ENCODE measurements at regions not wholly inside any gene's neighbourhood (a gene's known extent, or its start where the extent isn't known, plus 50 kb on each side); places are given as distances from the start of the nearest gene placed in this dataset.
"Not testable (repeated sequence)": the region's sequence is repeated elsewhere in the genome, so short reads cannot be mapped to it uniquely, and the experiment has no call there.

DNA sequence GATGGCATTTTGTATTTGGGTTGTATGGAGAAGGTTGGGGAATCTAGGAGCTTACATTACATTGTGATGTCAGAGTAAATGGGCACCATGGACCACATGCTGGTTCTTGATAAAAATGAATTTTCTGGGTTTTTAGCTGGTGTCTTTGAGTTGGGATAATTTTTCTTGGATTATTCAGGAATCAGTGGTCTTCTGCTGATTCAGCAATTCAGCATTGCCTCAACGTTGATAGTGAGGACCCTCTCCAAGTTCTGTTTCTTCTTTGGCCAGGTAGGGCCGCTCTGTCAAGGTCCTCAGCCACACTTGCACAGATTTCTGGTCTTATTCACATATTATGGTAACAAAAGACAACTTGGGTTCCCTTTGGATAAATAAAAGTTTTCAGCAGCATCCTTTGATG is 312.0 kb upstream of the TPK1 start:
- no peak for FAIRE-seq

GRCh38 chr7:145143685-145144084 is 307.8 kb upstream of the TPK1 start:
- DNase-seq (ENCODE audit: low spot score) (no peak), FAIRE-seq (no peak)

More for the DNA sequence above, 312.0 kb upstream of the TPK1 start:
- DNase-seq (ENCODE audit: low spot score): no peak

DNA sequence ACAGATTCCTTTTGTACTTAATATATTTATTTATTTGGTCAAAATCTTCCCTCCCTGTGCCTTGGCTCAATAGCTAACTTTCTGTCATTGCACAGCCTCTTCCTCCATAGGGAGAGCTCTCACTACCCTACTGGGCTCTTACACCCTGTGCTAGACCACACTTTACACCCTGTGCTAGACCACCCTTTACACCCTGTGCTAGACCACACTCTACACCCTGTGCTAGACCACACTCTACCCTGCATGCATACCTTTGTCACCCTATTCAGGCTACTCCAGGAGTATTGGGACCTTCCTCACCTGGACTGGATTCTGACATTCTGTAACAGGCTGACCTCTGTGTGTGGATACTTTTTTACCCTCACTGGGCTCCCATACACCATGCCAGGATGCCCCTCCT is 298.5 kb upstream of the TPK1 start:
- FAIRE-seq: no peak
- DNase-seq (ENCODE audit: low spot score): no peak

DNA sequence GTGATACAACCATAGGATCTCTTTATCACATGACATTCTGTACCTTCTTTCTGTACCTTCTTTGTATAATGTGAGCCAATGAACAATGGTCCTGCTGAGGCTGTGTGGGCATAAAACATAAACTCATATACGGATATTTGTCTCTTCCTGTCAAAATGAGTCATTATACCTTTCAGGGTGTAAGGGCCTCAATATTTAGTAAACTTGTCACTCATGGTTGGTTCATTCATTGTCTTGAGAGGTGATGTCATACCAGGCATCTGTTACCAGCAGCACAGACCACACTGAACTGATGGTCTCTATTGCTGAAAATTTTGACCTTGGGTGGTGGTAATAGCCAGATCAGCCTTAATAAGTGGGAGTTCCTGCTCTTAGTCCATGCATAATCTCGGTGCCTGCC is 287.6 kb upstream of the TPK1 start:
- FAIRE-seq: no peak

GRCh38 chr7:145106001-145106400 is 270.1 kb upstream of the TPK1 start:
- FAIRE-seq (no peak), DNase-seq (ENCODE audit: low spot score) (no peak)

More for the DNA sequence above, 287.6 kb upstream of the TPK1 start:
- no peak for DNase-seq (ENCODE audit: low spot score)

- DNase-seq (ENCODE audit: low spot score): no peak
- FAIRE-seq: no peak
Observed at GRCh38 chr7:145105561-145105960, 269.7 kb upstream of the TPK1 start.

- DNase-seq (ENCODE audit: low spot score) (no peak), FAIRE-seq (no peak)
Observed at GRCh38 chr7:145104400-145104799, 268.5 kb upstream of the TPK1 start.

GRCh38 chr7:145102199-145102598 is 266.3 kb upstream of the TPK1 start:
- not testable (repeated sequence) for FAIRE-seq; DNase-seq (ENCODE audit: low spot score)

DNA sequence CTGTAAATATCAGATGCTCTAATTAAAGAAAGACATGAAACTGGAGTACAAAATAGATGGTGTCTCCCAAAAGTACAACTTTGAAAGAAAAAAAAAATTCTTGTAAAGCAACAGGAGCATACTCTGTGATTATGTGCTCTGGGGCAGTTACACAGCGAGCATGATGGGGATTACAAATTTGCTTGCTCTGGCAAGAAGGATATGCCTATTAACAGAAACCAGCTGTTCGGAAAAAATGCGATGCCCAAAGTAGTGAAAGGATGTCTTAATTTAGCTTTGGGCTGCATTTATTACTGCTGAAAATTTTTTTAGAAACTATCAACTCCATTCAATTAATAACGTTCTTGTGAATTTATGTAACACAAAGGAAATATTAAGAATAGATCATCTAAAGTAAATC is 256.9 kb upstream of the TPK1 start:
- DNase-seq (ENCODE audit: low spot score) (no peak), FAIRE-seq (no peak)

DNA sequence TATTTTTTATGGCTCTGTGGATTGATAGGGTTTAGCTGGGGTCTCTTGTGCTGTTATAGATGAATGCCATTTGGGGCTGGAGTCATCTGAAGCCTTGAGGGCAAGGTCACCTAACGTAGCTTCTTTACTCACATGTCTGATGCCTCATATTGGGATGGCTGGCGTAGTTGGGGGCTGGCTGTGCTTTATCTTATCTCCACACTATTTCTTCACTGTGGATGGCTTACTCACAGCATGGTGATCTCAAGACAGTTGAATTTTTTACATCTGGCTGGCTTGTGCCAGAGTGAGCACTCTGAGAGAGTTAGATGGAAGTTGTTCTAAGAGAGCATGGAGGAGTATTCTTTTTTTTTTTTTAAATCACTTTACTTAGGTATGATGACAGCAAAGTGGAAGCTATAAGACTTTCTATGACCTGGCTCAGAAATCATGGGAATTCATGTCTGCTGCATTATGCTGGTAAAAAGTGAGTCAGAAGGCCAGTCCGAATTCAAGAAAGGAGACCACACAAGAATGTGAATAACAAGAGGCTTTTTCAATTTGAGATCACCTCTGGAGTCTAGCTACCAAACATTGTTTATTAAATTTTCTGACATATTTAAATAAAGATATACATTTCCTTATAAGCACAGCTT is 252.4 kb upstream of the TPK1 start:
- FAIRE-seq: no peak
- no peak for DNase-seq (ENCODE audit: low spot score)

DNA sequence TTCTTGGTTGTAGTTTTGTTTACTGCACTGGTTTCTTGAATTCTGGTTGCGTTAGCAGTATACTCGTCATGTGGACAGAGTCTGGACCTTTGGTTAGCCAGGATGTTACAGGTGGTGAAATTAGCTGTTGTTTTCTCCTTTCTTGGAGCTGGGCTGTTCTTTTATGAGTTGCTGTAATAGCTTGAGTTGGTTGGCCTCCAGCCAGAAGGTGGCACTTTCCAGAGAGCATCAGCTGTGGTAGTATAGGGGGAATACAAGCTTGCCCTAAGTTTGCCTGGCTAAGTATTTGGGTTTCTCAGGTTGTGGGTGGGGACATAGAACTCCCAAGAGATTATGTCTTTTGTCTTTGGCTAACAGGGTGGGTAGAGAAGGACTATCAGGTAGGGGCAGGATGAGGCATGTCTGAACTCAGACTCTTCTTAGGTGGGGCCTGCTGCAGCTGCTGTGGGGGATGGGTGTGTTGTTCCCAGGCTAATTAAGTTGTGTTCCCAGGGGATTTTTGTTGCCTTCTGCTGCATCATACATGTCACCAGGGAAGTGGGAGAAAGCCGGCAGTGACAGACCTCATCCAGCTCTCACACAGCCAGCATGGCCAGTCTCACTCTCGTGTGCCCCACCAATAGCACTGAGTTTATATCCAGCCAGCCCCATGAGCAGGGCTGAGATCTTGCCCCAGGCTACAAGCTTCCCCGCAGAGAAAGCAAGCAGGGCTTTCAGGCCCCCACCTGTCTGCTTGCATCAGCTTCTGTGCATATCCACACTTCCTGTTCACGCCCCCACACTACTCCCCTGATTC is 246.7 kb upstream of the TPK1 start:
- DNase-seq (ENCODE audit: low spot score): no peak
- no peak for FAIRE-seq

- FAIRE-seq (no peak), DNase-seq (ENCODE audit: low spot score) (no peak)
Observed at GRCh38 chr7:145065473-145065872, 229.6 kb upstream of the TPK1 start.

- FAIRE-seq (no peak), DNase-seq (ENCODE audit: low spot score) (no peak)
Observed at GRCh38 chr7:145064114-145064513, 228.3 kb upstream of the TPK1 start.

DNA sequence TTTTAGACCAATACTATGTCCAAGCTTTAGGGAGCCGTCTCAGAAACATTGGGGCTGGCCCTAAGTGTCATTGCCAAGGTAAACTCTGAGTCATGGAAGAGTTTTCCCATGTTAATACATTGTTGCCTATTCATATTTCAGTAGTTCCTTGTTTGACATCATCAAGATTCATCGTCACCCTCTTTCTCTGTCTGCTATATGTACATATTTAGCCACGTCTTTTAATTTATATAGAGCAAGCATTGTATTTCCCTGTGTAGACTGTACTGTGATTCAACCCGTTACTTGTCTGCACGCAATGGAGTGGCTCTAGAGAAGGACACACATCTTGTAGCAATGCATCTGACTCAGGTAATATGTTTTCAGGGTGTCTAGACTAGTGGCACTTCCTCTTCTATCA is 217.9 kb upstream of the TPK1 start:
- FAIRE-seq (no peak), DNase-seq (ENCODE audit: low spot score) (no peak)

DNA sequence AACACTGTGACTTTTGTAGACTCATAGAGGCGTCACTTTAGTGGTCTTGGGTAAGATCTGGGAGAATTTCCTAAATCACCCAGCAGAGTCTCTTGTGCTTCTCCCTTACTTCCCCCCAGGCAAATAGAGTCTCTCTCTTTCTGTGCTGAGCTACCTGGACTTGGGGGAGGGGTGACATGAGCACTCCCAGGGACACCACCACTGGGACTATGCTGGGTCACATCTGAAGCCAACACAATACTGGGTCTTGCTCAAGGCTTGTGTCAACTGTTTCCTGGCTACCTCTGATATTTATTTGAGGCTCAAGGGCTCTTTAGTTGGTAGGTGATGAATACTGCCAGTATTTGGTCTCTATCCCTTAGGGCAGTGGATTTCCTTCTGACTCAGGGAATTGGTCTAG is 214.6 kb upstream of the TPK1 start:
- FAIRE-seq (no peak), DNase-seq (ENCODE audit: low spot score) (no peak)

GRCh38 chr7:145036604-145037405 is 201.0 kb upstream of the TPK1 start:
- peak; percentile 73 for FAIRE-seq

GRCh38 chr7:145031162-145031561 is 195.3 kb upstream of the TPK1 start:
- FAIRE-seq (no peak), DNase-seq (ENCODE audit: low spot score) (no peak)

More at GRCh38 chr7:145036604-145037405, 201.0 kb upstream of the TPK1 start:
- peak; percentile 33 for DNase-seq (ENCODE audit: low spot score)

DNA sequence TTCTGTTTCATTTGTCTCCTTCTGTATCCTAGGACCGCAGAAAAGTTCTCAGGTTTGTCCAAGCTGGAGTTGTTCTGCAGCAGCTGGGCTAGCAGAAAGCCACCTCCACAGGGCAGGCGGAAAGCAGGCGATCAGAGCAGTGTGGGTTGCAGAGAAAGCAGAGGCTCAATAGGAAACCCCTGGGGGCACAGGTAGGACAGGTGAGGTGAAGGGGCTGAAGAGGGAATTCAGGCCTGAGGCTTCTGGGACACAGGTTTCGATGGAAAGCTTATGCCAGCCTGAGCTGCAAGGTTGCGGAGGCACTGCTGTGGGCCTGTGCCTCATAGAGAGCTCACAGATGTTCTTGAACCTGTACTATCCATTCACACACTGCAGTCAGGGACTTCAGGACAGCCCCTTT is 194.9 kb upstream of the TPK1 start:
- FAIRE-seq (no peak), DNase-seq (ENCODE audit: low spot score) (no peak)

GRCh38 chr7:145020454-145020853 is 184.6 kb upstream of the TPK1 start:
- DNase-seq (ENCODE audit: low spot score) (no peak), FAIRE-seq (no peak)

DNA sequence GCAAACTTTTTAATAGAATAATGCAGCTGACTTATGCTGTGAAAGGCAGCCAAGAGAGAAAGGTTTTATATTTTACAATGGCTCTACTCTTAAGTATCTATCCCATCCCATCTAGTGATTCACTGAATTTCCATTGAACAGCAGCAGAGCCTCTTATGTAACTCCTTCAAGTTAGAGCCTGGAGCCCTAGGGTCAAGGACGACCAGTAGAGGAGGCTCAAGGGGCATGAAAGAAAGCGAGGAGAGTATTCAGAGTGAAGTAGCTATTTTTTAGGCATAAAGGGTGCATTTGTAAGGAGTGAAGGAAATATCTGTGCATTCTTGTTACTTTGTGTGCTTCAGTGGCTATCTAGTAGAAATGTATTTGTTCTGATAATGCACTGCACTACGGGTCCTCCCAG is 180.2 kb upstream of the TPK1 start:
- FAIRE-seq: no peak

DNA sequence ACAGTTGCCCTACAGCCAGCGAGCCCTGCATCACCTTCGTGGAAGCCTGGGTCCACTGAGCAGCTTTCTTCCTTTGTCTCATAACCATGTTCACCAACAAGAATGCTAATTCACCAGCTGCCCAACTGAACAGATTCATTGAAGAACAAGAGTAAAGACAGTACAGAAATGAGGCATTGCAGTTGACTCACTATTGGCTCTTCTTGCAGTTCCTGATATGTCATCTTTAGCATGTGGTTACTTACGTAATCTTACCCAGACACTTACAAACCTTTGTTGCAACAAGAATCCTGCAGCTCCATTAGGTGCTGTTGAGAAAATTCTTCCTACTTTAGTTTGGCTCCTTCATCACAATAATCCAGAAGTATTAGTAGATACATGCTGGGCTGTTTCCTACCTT is 174.0 kb upstream of the TPK1 start:
- DNase-seq (ENCODE audit: low spot score): no peak
- no peak for FAIRE-seq

More for the DNA sequence above, 180.2 kb upstream of the TPK1 start:
- no peak for DNase-seq (ENCODE audit: low spot score)

GRCh38 chr7:145005601-145006000 is 169.7 kb upstream of the TPK1 start:
- DNase-seq (ENCODE audit: low spot score): no peak
- FAIRE-seq: no peak

Measured in RCC 7860 (cell line).